Mucosa of descending colon (tissue), 3 donors: ENCODE measurements at regions not wholly inside any gene's neighbourhood (a gene's known extent, or its start where the extent isn't known, plus 50 kb on each side); places are given as distances from the start of the nearest gene placed in this dataset.

ENCODE experiments used
- ATAC-seq: fragments of 200-7000 bp; cut with Tn5 transposase; one replicate; pipeline ENCODE4 v1.9.1; 2020; ENCODE audit warnings: mild to moderate bottlenecking, moderate library complexity
- DNase-seq, 3 donors: peaks; one replicate each; pipeline ENCODE4 v3.0.0-alpha.2; 2020
- H3K36me3 ChIP-seq: fragments of 200-600 bp; one replicate; pipeline ENCODE4 v1.8.0; 2021; ENCODE audit warnings: low read depth, mild to moderate bottlenecking
- H3K4me1 ChIP-seq: fragments of 200-600 bp; one replicate; pipeline ENCODE4 v1.8.0; 2021; ENCODE audit warnings: low read depth, mild to moderate bottlenecking
- H3K4me3 ChIP-seq: fragments of 200-600 bp; one replicate; pipeline ENCODE4 v1.8.0; 2021; ENCODE audit warnings: mild to moderate bottlenecking
- H3K9me3 ChIP-seq: fragments of 200-600 bp; one replicate; pipeline ENCODE4 v1.8.0; 2021; ENCODE audit warnings: mild to moderate bottlenecking
- CTCF ChIP-seq: fragments of 200-600 bp; IDR thresholded peaks from one replicate; pipeline ENCODE4 v1.8.0; 2022; ENCODE audit warnings: antibody characterized with exemption, mild to moderate bottlenecking
- intact Hi-C, 2 donors: fragments of 100-400 bp; cut with DNase I in 1 of 2; cut with micrococcal nuclease in 1 of 2; formaldehyde crosslinking; loops; one replicate each; pipeline versions ENCODE4 v1.11.0 to v1.11.1; 2022; cut with DNase I, micrococcal nuclease
- donor health status: DM: no; HTN: no; CAD: no; lungs with moderate emphysema.
- donor health status: DM: no; HTN: no; CAD: no.
- donor health status: DM: no; HTN: yes; CAD: no.

DNA sequence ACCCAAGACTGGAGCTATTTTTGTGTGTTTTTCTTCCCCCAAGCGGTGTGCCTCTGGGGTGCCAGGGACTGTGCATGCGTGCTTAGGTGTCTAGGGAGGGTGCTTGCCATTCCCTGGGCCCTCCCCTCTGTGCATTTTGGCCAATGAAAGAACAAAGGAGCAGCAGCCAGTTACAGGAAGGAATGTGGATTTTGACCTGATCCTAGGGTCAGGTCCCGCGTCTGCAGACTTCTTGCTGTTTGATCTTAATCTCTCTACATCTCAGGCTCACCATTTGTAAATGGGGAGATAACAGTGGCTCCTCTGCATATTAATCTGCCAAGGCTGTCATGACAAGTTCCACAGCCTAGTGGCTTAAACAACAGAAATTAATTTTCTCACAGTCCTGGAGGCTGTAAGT lies 699.1 kb downstream of the QKI start:
- TF ChIP-seq CTCF: no peak
- intact Hi-C loops: no loop called here

DNA sequence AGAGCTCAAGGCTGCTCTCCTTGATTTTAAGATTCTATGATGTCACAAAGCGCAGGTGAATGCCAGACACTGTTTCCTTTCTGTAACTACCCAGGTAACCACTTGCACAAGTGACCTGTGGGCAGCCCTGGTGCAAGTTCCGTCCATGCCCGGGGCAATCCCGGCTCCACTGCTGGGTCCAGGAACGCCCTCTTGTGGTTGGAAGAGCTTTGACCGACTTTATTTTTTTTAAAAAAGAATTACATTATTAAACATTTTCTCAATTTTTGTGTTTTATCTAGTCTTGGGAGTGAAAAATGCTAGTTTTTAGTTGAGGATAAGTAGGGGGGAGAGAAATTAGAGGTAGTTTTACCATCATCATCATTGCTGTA lies 695.2 kb downstream of the QKI start:
- no peak for TF ChIP-seq CTCF
- Histone ChIP-seq H3K9me3 (peaks cover 46% of the 10 kb centered on the region), H3K4me1 (no peaks in the 10 kb centered on the region), H3K4me3 (no peak overlapping the region), H3K36me3 (no peaks in the 10 kb centered on the region)
- no peak for ATAC-seq
- intact Hi-C loops: no loop called here
- DNase-seq: no peak

More for the DNA sequence above, 699.1 kb downstream of the QKI start:
- DNase-seq (no peak), ATAC-seq (no peak)
- no peak overlapping the region for H3K4me3 ChIP-seq
- H3K9me3 ChIP-seq: peaks cover 33% of the 10 kb centered on the region
- H3K4me1 ChIP-seq: no peaks in the 10 kb centered on the region
- H3K36me3 ChIP-seq: no peaks in the 10 kb centered on the region

DNA sequence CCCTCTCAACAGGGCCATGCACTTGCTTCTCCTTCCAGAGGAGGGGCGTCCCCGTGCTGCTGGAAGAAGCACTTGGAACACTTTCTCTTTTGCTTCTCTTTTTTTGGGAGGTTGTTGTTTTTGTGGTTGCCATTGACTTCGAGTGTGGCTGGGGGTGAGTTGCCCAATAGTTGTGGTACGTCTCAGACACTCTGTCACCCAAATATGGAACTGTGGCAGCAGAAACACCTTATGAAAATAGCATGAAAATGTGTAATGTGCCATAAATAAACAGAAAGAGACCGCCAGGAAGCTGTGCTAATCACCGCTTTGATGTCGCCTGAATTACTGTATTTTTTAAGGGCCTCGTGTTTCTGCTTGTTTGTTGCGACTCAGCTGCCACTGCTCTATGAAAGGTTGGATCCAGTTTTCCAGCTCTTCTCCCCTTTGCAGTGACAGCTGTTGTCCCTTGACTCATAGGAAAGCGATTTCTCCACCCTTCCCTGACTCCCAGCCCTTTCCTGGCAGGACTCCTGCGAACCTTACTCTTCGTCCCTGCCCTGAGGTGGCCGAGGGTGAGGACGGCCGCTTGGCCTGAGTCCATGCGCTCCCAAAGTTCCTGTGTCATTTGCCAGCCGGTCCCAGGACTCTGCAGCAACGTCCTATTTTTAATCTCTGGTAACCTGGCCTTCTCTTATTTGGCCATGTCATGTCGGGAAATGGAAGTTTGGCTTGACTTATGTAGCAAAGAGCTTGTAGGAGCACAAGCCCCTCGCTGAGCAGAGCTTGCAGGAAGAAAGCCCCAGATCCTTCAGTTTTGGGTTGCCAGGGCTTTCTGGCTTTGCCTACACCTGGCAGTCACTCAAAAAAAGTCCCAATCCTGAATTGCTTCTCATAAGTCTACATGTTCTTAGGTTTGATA lies 694.6 kb downstream of the QKI start:
- peak in 1 of 3 donors; percentile 16 for DNase-seq
- Histone ChIP-seq H3K4me3 (no peak overlapping the region), H3K36me3 (no peaks in the 10 kb centered on the region), H3K9me3 (peaks cover 51% of the 10 kb centered on the region), H3K4me1 (no peaks in the 10 kb centered on the region)
- no peak for TF ChIP-seq CTCF
- intact Hi-C loops: no loop called here
- peak; percentile 47 for ATAC-seq

DNA sequence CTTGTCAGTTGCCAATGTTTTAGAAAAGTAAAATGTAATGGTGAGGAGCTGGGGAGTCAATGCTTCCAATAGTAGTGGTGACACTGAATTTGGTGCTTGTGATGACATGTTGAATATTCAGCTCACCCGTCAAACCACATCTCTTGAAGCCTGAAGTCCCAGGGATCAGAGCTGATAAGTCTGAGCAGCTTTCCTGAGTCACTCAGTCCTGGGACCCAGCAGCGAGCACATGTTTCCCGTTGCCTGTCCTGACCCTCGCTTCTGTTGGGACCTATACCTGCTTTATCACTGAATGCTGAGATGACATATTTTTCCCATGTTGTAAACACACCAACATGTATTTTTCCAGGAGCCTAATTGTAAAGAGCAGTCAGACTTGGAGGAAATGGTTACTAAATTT lies 693.6 kb downstream of the QKI start:
- Histone ChIP-seq H3K4me3 (no peak overlapping the region), H3K36me3 (no peaks in the 10 kb centered on the region), H3K4me1 (no peaks in the 10 kb centered on the region), H3K9me3 (peaks cover 46% of the 10 kb centered on the region)
- ATAC-seq: no peak
- TF ChIP-seq CTCF: no peak
- intact Hi-C loops: no loop called here
- DNase-seq: no peak

DNA sequence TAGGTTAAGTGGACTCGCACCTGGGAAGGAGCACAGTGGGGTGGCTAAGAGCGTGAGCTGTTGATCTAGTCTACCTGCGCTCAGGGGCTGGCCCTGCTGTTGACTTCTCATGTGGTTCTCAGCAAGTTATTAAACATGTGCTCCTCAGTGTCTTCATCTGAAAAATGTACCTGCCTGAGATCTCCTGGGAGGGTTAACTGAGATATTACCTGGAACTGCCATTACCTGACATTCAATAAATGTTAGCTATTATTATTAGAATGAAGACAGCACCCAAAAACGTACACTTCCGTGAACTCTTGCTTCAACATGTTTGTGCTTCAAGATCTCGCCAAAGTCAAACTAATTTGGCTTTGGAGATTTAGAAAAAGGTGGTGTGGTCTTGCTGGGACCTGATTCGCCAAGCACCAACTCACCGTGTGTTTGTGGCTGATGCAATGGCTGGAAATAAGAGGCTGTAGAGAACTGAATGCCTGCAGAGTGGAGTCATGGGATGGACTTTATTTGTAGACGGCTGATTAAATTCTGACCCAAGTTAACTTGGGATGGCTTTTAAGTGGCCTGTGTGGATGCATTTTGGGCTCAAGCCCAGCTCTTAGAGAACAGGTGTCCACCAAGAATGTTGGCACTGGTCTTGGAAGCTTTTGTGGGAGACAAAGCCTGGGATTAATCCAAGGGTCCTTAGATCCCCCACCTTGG lies 692.9 kb downstream of the QKI start:
- no peak overlapping the region for H3K4me3 ChIP-seq
- TF ChIP-seq CTCF: no peak
- no peaks in the 10 kb centered on the region for H3K36me3 ChIP-seq
- H3K9me3 ChIP-seq: peaks cover 42% of the 10 kb centered on the region
- no peaks in the 10 kb centered on the region for H3K4me1 ChIP-seq
- ATAC-seq: no peak
- DNase-seq: no peak
- intact Hi-C loops: no loop called here
